HepG2 (cell line): ENCODE measurements at regions not wholly inside any gene's neighbourhood (a gene's known extent, or its start where the extent isn't known, plus 50 kb on each side); places are given as distances from the start of the nearest gene placed in this dataset.
A peak's percentile ranks its signal among the peaks of the same experiment; 100 is the strongest.

ENCODE experiments used
- ATAC-seq: fragments of 200-7000 bp; cut with Tn5 transposase; 3 replicates; pipeline ENCODE4 v1.9.1; 2020; ENCODE audit warnings: mild to moderate bottlenecking, moderate library complexity
- BruUV-seq: library from RNA; stranded (reverse); fragments of 400-500 nt; replicated peaks from 2 replicates; lab custom pipeline; 2021; lab: Mats Ljungman, UMichigan
- CTCF ChIA-PET: fragments of 300-600 bp; formaldehyde crosslinking; extraction: SDS; loops from one replicate; lab custom pipeline; 2021; ENCODE audit warnings: low total read pairs, inconsistent platforms, low intra/inter-chr PET ratio; lab: Yijun Ruan, JAX
- POLR2A ChIA-PET: fragments of 350-600 bp; sonication (Branson Sonifier 250); formaldehyde crosslinking; loops from one replicate; lab custom pipeline; 2020; ENCODE audit warnings: antibody characterized with exemption, inconsistent platforms; lab: Yijun Ruan, JAX
- DNase-seq: peaks from one replicate; pipeline ENCODE4 v3.0.0-alpha.2; 2015; ENCODE audit warnings: low spot score
- FAIRE-seq: peaks from 3 replicates; lab custom pipeline; 2011; peaks lifted over from hg19 to GRCh38; lab: Jason Lieb, UNC
- H2AFZ ChIP-seq: one replicate; pipeline ENCODE4 v1.6.1; 2011; ENCODE audit warnings: low read length, inconsistent platforms
- H3K27ac ChIP-seq: fragments of 300-600 bp; 3 replicates; pipeline ENCODE4 v1.8.0; 2011; ENCODE audit warnings: mixed run types, mild to moderate bottlenecking, mixed read lengths, low read length, inconsistent platforms; ENCODE audit not compliant: insufficient read depth; ENCODE audit errors: extremely low read length
- H3K27me3 ChIP-seq, 2 experiments: fragments of 200-600 bp in 1 of 2; 2 replicates in 1 of 2; 3 replicates in 1 of 2; pipeline versions ENCODE4 v1.6.0 to v1.8.0; 2011; ENCODE audit warnings: low read length in 2 of 2, mild to moderate bottlenecking in 2 of 2, moderate library complexity in 2 of 2, inconsistent platforms in 1 of 2; ENCODE audit not compliant: insufficient read depth in 2 of 2, control insufficient read depth in 1 of 2
- H3K36me3 ChIP-seq, 2 experiments: fragments of 200-600 bp in 1 of 2; replicated peaks in 1 of 2; 2 replicates in 1 of 2; 3 replicates in 1 of 2; pipeline versions ENCODE4 v1.5.1 to v1.8.0; 2011; ENCODE audit warnings: low read length in 2 of 2, inconsistent platforms in 1 of 2; ENCODE audit not compliant: insufficient read depth in 2 of 2, control insufficient read depth in 1 of 2
- H3K4me1 ChIP-seq: 2 replicates; pipeline ENCODE4 v1.5.1; 2012; ENCODE audit warnings: low read length, inconsistent platforms; ENCODE audit not compliant: insufficient read depth
- H3K4me2 ChIP-seq: 2 replicates; pipeline ENCODE4 v1.6.0; 2011; ENCODE audit warnings: low read depth, low read length, inconsistent platforms
- H3K4me3 ChIP-seq, 3 experiments: fragments of 200-600 bp in 1 of 3; sonication (generic), shearing (Covaris generic) in 1 of 3; replicated peaks in 1 of 3; 2 replicates each; pipeline ENCODE4 v1.5.1; 2011 to 2016; ENCODE audit warnings: low read length in 3 of 3, inconsistent platforms in 2 of 3, low read depth in 2 of 3, mild to moderate bottlenecking in 2 of 3, control low read depth in 1 of 3, mixed read lengths in 1 of 3; ENCODE audit not compliant: insufficient read depth in 1 of 3
- H3K79me2 ChIP-seq: one replicate; pipeline ENCODE4 v1.6.1; 2011; ENCODE audit warnings: low read length, inconsistent platforms; ENCODE audit not compliant: insufficient read depth
- H3K9ac ChIP-seq: 2 replicates; pipeline ENCODE4 v1.6.0; 2011; ENCODE audit warnings: mild to moderate bottlenecking, low read depth, low read length, inconsistent platforms; ENCODE audit not compliant: insufficient read depth
- H3K9me3 ChIP-seq: 2 replicates; pipeline ENCODE4 v1.5.1; 2012; ENCODE audit warnings: mild to moderate bottlenecking, low read length
- H4K20me1 ChIP-seq: 2 replicates; pipeline ENCODE4 v1.6.0; 2011; ENCODE audit warnings: inconsistent platforms, mild to moderate bottlenecking, low read length, moderate library complexity; ENCODE audit not compliant: insufficient read depth
- FIP1L1 ChIP-seq: fragments of 200-400 bp; formaldehyde crosslinking; IDR thresholded peaks from 2 replicates; pipeline ENCODE4 v1.6.1; 2018; ENCODE audit warnings: low read depth, mild to moderate bottlenecking, low read length, moderate library complexity, borderline replicate concordance; ENCODE audit not compliant: insufficient read depth
- MYC ChIP-seq: sonication (generic); formaldehyde crosslinking; IDR thresholded peaks from 2 replicates; pipeline ENCODE4 v1.9.0; 2021; ENCODE audit warnings: missing genetic modification reagents, borderline replicate concordance
- NFAT5 ChIP-seq: sonication (generic); formaldehyde crosslinking; IDR thresholded peaks from 2 replicates; pipeline ENCODE4 v1.4.0; 2020; ENCODE audit warnings: missing genetic modification reagents
- PAX8 ChIP-seq: sonication (generic); formaldehyde crosslinking; IDR thresholded peaks from 2 replicates; pipeline ENCODE4 v1.8.0; 2022; ENCODE audit warnings: mild to moderate bottlenecking, missing genetic modification reagents, borderline replicate concordance
- POLR2G ChIP-seq: fragments of 200-400 bp; formaldehyde crosslinking; IDR thresholded peaks from 2 replicates; pipeline ENCODE4 v1.6.1; 2018; ENCODE audit warnings: mild to moderate bottlenecking, low read depth, low read length, moderate library complexity
- RFX5 ChIP-seq: IDR thresholded peaks from 2 replicates; pipeline ENCODE4 v1.6.1; 2011; ENCODE audit warnings: low read depth, low read length, improper control_type of control experiment
- SP140L ChIP-seq: sonication (generic); formaldehyde crosslinking; IDR thresholded peaks from 2 replicates; pipeline ENCODE4 v1.4.0; 2020; ENCODE audit warnings: missing genetic modification reagents, borderline replicate concordance
- ZKSCAN8 ChIP-seq: IDR thresholded peaks from 2 replicates; pipeline ENCODE4 v1.6.1; 2016; ENCODE audit warnings: borderline replicate concordance, missing genetic modification reagents, missing compliant biosample characterization
- ZNF18 ChIP-seq: sonication (generic); formaldehyde crosslinking; IDR thresholded peaks from 2 replicates; pipeline ENCODE4 v1.8.0; 2022; ENCODE audit warnings: mild to moderate bottlenecking, missing genetic modification reagents; ENCODE audit not compliant: insufficient replicate concordance
- ZNF616 ChIP-seq: sonication (generic); formaldehyde crosslinking; IDR thresholded peaks from 2 replicates; pipeline ENCODE4 v1.5.0; 2020; ENCODE audit warnings: low read depth, mild to moderate bottlenecking, missing genetic modification reagents
- ZNF816 ChIP-seq: sonication (generic); formaldehyde crosslinking; IDR thresholded peaks from 2 replicates; pipeline ENCODE4 v1.8.0; 2022; ENCODE audit warnings: missing genetic modification reagents, mild to moderate bottlenecking, borderline replicate concordance
- ZSCAN30 ChIP-seq: sonication (generic); formaldehyde crosslinking; IDR thresholded peaks from 2 replicates; pipeline ENCODE4 v1.5.0; 2020; ENCODE audit warnings: mild to moderate bottlenecking, missing genetic modification reagents
- WGBS: methylation state at CpG from one replicate; pipeline ENCODE4 v1.1.6; 2017; ENCODE audit warnings: low lambda C conversion rate; 5-methylcytosine and 5-hydroxymethylcytosine counted together
- in situ Hi-C: cut with HindIII; loops from 2 replicates; pipeline ENCODE4 v1.10.0; 2017; ENCODE audit warnings: low pct_unique_long_range_greater_than_20kb; ENCODE audit not compliant: extremely low pct_ligation_motif_present
- intact Hi-C: fragments of 100-400 bp; cut with micrococcal nuclease; formaldehyde crosslinking; loops from one replicate; pipeline ENCODE4 v1.10.0; 2022; ENCODE audit not compliant: unreplicated experiment
- TF ChIP-seq, protein P1 (sequence below): sonication (generic); formaldehyde crosslinking; IDR thresholded peaks from 2 replicates; pipeline ENCODE4 v1.9.0; 2022; ENCODE audit warnings: missing genetic modification reagents, mild to moderate bottlenecking, borderline replicate concordance
- TF ChIP-seq, protein P2 (sequence below): sonication (generic); formaldehyde crosslinking; IDR thresholded peaks from 2 replicates; pipeline ENCODE4 v1.8.1; 2023; ENCODE audit warnings: mild to moderate bottlenecking, missing genetic modification reagents, borderline replicate concordance

DNA sequence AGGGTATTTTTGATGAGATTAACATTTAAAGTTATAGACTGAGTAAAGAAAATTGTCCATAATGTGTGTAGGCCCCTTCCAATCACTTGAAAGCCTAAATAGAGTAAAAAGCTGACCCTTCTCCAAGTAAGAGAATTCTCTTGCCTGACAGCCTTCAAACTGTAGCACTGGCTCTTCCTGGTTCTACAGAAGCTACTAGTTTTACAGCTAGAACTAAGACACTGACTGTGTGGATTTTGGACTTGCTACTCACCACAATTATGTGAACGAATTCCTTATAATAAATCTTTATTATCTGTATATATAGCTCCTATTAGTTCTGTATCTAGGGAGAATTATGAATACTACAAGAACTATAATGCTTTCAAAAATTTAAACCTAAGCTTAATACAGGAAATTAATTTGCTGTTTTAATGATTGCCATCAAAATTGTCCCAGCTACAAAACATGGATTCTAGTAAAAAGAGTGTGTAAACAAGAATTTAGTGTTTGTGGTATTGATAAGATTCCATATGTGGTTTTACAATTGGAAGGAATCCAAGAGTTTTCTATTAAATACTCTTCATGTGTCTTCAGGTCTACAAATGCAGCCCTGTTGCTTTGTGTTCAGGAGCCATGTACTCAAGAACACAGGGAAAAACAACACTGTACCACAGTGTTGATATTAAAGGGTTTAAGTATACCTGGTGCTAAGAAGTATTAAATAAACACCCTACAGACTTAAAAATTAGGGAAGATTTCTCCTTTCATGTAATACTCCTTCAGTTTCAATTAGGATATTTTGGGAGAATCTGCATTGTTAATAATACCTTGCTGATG lies 366.5 kb downstream of the CXXC4 start:
- Histone ChIP-seq H3K9me3 (no peaks in the 10 kb centered on the region), H3K4me1 (peaks cover 23% of the 10 kb centered on the region), H3K4me3 (no peak overlapping the region), H3K27me3 (no peaks in the 10 kb centered on the region; a peak in 1 of 5 replicates), H4K20me1 (no peaks in the 10 kb centered on the region), H3K27ac (peak overlapping the region; percentile 45), H3K79me2 (no peaks in the 10 kb centered on the region), H3K36me3 (no peaks in the 10 kb centered on the region), H3K9ac (no peak overlapping the region), H2AFZ (no peak overlapping the region), H3K4me2 (peak overlapping the region; percentile 70)
- TF ChIP-seq, protein P1, sequence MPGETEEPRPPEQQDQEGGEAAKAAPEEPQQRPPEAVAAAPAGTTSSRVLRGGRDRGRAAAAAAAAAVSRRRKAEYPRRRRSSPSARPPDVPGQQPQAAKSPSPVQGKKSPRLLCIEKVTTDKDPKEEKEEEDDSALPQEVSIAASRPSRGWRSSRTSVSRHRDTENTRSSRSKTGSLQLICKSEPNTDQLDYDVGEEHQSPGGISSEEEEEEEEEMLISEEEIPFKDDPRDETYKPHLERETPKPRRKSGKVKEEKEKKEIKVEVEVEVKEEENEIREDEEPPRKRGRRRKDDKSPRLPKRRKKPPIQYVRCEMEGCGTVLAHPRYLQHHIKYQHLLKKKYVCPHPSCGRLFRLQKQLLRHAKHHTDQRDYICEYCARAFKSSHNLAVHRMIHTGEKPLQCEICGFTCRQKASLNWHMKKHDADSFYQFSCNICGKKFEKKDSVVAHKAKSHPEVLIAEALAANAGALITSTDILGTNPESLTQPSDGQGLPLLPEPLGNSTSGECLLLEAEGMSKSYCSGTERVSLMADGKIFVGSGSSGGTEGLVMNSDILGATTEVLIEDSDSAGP (CRISPR knock-in tag), result no peak
- TF ChIP-seq PAX8 (CRISPR knock-in tag) (no peak), NFAT5 (CRISPR knock-in tag) (no peak), POLR2G (no peak), MYC (CRISPR knock-in tag) (no peak), ZKSCAN8 (CRISPR knock-in tag) (no peak), ZNF816 (CRISPR knock-in tag) (no peak), SP140L (CRISPR knock-in tag) (no peak), FIP1L1 (no peak), RFX5 (no peak), ZNF18 (CRISPR knock-in tag) (no peak), ZNF616 (CRISPR knock-in tag) (no peak), ZSCAN30 (CRISPR knock-in tag) (no peak)
- TF ChIP-seq, protein P2, sequence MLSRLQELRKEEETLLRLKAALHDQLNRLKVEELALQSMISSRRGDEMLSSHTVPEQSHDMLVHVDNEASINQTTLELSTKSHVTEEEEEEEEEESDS (CRISPR knock-in tag), result no peak
- DNase-seq, result no peak
- CTCF ChIA-PET, result no interaction called here
- in situ Hi-C loops, result no loop called here
- intact Hi-C loops, result loop anchor here (2.0 kb wide), 1 partner anchor 63 kb away; no protein-coding TSS in a partner anchor
- no peak for FAIRE-seq
- peak; percentile 68 for ATAC-seq
- POLR2A ChIA-PET, result no interaction called here
- no TSS peak for BruUV-seq
- WGBS, result 3% methylated on average over 1 of the region's 1 CpG
